ENCODE measurements at regions not wholly inside any gene's neighbourhood (a gene's known extent, or its start where the extent isn't known, plus 50 kb on each side); places are given as distances from the start of the nearest gene placed in this dataset.

- TF ChIP-seq NFYA (IDR thresholded peaks at IDR 0.05; ENCODE audit: borderline replicate concordance, low read depth, low read length): no peak
- no peak for TF ChIP-seq RFX5 (IDR thresholded peaks at IDR 0.05; ENCODE audit: low read depth, low read length)
- TF ChIP-seq NRF1 (conservative IDR thresholded peaks at IDR 0.05; ENCODE audit: low read depth, low read length): no peak
- TF ChIP-seq, protein P1, sequence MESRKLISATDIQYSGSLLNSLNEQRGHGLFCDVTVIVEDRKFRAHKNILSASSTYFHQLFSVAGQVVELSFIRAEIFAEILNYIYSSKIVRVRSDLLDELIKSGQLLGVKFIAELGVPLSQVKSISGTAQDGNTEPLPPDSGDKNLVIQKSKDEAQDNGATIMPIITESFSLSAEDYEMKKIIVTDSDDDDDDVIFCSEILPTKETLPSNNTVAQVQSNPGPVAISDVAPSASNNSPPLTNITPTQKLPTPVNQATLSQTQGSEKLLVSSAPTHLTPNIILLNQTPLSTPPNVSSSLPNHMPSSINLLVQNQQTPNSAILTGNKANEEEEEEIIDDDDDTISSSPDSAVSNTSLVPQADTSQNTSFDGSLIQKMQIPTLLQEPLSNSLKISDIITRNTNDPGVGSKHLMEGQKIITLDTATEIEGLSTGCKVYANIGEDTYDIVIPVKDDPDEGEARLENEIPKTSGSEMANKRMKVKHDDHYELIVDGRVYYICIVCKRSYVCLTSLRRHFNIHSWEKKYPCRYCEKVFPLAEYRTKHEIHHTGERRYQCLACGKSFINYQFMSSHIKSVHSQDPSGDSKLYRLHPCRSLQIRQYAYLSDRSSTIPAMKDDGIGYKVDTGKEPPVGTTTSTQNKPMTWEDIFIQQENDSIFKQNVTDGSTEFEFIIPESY (IDR thresholded peaks at IDR 0.05): no peak
- no peak for TF ChIP-seq POLR2AphosphoS5 (IDR thresholded peaks at IDR 0.05; ENCODE audit: low read length)
- no peak for TF ChIP-seq BCL3 (IDR thresholded peaks at IDR 0.05; ENCODE audit: borderline replicate concordance, insufficient read depth, low read depth, low read length, poor library complexity, severe bottlenecking)
- TF ChIP-seq, protein P2, sequence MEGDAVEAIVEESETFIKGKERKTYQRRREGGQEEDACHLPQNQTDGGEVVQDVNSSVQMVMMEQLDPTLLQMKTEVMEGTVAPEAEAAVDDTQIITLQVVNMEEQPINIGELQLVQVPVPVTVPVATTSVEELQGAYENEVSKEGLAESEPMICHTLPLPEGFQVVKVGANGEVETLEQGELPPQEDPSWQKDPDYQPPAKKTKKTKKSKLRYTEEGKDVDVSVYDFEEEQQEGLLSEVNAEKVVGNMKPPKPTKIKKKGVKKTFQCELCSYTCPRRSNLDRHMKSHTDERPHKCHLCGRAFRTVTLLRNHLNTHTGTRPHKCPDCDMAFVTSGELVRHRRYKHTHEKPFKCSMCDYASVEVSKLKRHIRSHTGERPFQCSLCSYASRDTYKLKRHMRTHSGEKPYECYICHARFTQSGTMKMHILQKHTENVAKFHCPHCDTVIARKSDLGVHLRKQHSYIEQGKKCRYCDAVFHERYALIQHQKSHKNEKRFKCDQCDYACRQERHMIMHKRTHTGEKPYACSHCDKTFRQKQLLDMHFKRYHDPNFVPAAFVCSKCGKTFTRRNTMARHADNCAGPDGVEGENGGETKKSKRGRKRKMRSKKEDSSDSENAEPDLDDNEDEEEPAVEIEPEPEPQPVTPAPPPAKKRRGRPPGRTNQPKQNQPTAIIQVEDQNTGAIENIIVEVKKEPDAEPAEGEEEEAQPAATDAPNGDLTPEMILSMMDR (IDR thresholded peaks at IDR 0.05 in 2 of 3, conservative IDR thresholded peaks at IDR 0.05 in 1 of 3; ENCODE audit: control insufficient read depth in 2 of 3, extremely low read depth in 1 of 3, insufficient read depth in 1 of 3, low read depth in 3 of 3, low read length in 3 of 3): no peak
- no peak for TF ChIP-seq JUND (IDR thresholded peaks at IDR 0.05; ENCODE audit: low read depth, low read length)
- TF ChIP-seq POLR2A (IDR thresholded peaks at IDR 0.05; ENCODE audit: low read depth, low read length): no peak
- no peak for TF ChIP-seq TAF1 (IDR thresholded peaks at IDR 0.05; ENCODE audit: borderline replicate concordance, low read depth, low read length)
- TF ChIP-seq EP300 (IDR thresholded peaks at IDR 0.05; ENCODE audit: borderline replicate concordance in 1 of 2, control insufficient read depth in 1 of 2, low read depth in 2 of 2, low read length in 2 of 2): no peak
- no peak for TF ChIP-seq ZBED1 (IDR thresholded peaks at IDR 0.05; ENCODE audit: borderline replicate concordance)
Measured at GRCh38 chr10:9786576-9786975, 1231.1 kb upstream of the CELF2 start.
